Muscle layer of duodenum (tissue), 2 donors: ENCODE measurements at regions not wholly inside any gene's neighbourhood (a gene's known extent, or its start where the extent isn't known, plus 50 kb on each side); places are given as distances from the start of the nearest gene placed in this dataset.
"Not testable (repeated sequence)": the region's sequence is repeated elsewhere in the genome, so short reads cannot be mapped to it uniquely, and the experiment has no call there.

Experiments used
- H3K27ac ChIP-seq: one replicate; pipeline ENCODE4 v1.7.0; 2013; ENCODE audit warnings: mild to moderate bottlenecking, low read length
- H3K27me3 ChIP-seq: one replicate; pipeline ENCODE4 v1.7.0; 2013; ENCODE audit warnings: low read depth, mild to moderate bottlenecking, control low read depth, low read length
- H3K36me3 ChIP-seq, 2 donors: one replicate each; pipeline ENCODE4 v1.7.0; 2013; ENCODE audit warnings: low read length in 2 of 2, control low read depth in 1 of 2, mild to moderate bottlenecking in 1 of 2; ENCODE audit not compliant: insufficient read depth in 2 of 2, control insufficient read depth in 1 of 2
- H3K4me1 ChIP-seq, 2 donors: one replicate each; pipeline ENCODE4 v1.7.0; 2013; ENCODE audit warnings: low read length in 2 of 2, mild to moderate bottlenecking in 2 of 2, control low read depth in 1 of 2, moderate library complexity in 1 of 2; ENCODE audit not compliant: insufficient read depth in 2 of 2, control insufficient read depth in 1 of 2
- H3K4me3 ChIP-seq, 2 donors: one replicate each; pipeline ENCODE4 v1.7.0; 2013; ENCODE audit warnings: low read length in 2 of 2, low read depth in 1 of 2, mild to moderate bottlenecking in 1 of 2
- H3K9me3 ChIP-seq, 2 donors: one replicate each; pipeline ENCODE4 v1.7.0; 2013; ENCODE audit warnings: low read length in 2 of 2, control low read depth in 1 of 2, mild to moderate bottlenecking in 1 of 2; ENCODE audit not compliant: control insufficient read depth in 1 of 2
- donor health status: healthy.

DNA sequence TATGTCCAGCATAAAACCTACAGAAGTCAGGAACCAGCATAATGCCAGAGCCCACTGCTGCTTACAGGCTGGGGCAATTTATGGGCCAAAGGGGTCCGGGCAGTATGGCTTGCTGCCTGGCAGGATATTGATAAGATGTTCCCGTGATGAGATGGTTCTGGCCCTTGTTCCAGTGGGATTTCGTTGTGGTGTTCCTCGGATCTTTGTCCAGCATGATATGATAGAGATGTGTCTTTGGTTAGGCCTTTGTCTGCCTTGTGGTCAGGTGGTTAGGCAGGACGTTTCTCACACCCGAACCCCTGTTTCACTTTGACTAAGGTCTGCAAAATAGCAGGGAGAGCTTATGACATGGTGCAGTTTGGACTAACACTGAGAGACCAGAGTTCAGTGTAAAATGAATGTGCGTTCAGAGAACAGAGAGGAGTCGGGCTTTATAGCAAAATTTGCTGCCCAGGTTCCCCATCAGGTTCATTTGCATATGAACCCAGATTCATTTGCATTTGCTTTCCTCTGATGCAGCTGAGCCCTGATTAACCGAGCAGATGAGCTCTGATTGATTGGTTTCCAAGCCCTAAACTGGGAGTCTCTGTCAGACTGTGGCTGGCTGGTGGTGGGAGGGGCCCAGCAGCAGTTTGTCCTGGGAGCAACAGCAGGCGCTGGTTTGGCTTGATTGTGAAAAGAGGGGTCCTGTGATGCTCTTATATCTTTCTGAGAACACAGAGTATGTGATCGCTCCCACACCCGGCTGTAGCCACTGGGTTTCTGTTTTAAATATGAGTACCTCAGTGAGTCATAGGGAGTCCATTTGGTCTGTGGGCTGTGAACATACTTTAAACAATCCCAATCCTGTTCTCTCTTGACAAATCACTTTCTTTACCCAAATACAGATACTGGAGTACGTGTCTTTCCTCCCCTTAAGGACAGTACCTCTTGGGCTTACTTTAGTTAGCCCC is 156.3 kb upstream of the PZP start:
- Histone ChIP-seq H3K27me3 (no peaks in the 10 kb centered on the region), H3K27ac (no peak overlapping the region), H3K4me3 (no peak overlapping the region)

GRCh38 chr12:9363145-9363544 is 154.9 kb upstream of the PZP start:
- H3K27ac ChIP-seq, result no peak overlapping the region
- H3K4me1 ChIP-seq, result peaks cover 0 to 9% of the 10 kb centered on the region in 2 donors
- H3K4me3 ChIP-seq, result no peak overlapping the region
- no peaks in the 10 kb centered on the region for H3K27me3 ChIP-seq
- H3K36me3 ChIP-seq, result peaks cover 0 to 3% of the 10 kb centered on the region in 2 donors
- no peaks in the 10 kb centered on the region for H3K9me3 ChIP-seq

More for the DNA sequence above, 156.3 kb upstream of the PZP start:
- H3K36me3 ChIP-seq, result peaks cover 0 to 3% of the 10 kb centered on the region in 2 donors
- peaks cover 0 to 9% of the 10 kb centered on the region in 2 donors for H3K4me1 ChIP-seq
- no peaks in the 10 kb centered on the region for H3K9me3 ChIP-seq

DNA sequence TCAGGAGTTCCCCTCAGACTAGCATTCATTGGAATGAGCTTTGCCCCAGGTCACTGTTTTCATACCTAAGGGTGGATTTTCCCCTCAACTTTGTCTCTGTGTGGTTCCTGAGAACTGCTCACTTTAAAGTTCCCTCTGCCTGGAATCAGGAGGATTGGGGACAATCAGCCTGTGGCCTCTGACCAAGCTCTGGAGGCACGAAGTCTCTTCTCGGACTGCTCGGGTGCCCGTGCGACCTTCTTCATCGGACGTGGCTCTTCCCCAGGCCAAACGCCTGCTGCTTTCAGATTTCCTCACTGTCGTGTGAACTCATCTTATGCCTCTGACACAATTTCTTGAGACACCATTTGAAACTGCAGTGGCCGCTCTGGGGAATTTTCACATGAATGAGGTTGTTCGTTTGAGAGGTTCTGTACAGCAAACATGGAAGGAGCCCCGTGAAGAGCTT is 153.7 kb upstream of the PZP start:
- H3K36me3 ChIP-seq, result peaks cover 0 to 3% of the 10 kb centered on the region in 2 donors
- no peak overlapping the region for H3K27ac ChIP-seq
- peaks cover 0 to 9% of the 10 kb centered on the region in 2 donors for H3K4me1 ChIP-seq
- no peaks in the 10 kb centered on the region for H3K27me3 ChIP-seq
- H3K9me3 ChIP-seq, result no peaks in the 10 kb centered on the region
- no peak overlapping the region for H3K4me3 ChIP-seq

DNA sequence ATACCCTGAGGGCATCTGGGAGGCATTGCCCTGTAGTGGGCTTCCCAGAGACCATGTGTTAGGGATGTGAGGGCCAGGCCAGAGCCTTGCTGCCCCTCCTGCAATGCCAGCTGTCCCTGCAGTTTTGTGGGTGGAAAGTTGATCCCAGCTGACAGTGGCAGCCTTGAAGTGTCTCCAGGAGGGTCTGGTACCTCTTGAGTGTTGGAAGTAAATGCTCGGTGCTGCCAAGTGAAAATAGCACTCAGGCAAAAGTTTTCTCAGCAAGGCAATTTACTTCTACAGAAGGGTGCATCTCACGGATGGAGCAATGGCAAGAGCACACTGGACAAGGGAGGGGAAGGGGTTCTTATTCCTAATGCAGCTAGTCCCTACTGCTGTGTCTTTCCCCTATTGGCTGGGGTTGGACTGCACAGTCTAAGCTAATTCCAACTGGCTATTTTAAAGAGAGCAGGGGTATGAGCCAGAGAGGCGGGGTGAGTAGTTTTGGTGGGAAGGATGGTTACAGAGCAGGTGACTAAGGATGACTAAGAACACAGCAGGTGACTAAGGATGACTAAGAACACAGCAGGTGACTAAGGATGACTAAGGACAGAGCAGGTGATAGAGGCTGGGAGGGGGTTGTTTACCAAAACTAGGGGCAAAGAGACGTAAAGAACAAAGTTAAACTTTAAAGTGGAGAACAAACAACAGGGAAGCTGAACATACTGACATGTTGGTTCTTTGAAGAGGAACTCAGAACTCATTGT is 146.0 kb upstream of the PZP start:
- not testable (repeated sequence) for H3K36me3 ChIP-seq, H3K27me3 ChIP-seq, H3K4me1 ChIP-seq, H3K27ac ChIP-seq
- Histone ChIP-seq H3K4me3 (peak overlapping the region in 1 of 2 donors; percentile 40), H3K9me3 (peaks cover 3 to 19% of the 10 kb centered on the region in 2 donors)

GRCh38 chr12:9351136-9351535 is 142.9 kb upstream of the PZP start:
- peaks cover 3 to 19% of the 10 kb centered on the region in 2 donors for H3K9me3 ChIP-seq
- H3K4me1 ChIP-seq, result peaks cover 0 to 3% of the 10 kb centered on the region in 2 donors
- no peak overlapping the region for H3K27ac ChIP-seq
- no peaks in the 10 kb centered on the region for H3K36me3 ChIP-seq
- H3K27me3 ChIP-seq, result no peaks in the 10 kb centered on the region
- no peak overlapping the region for H3K4me3 ChIP-seq

GRCh38 chr12:9349888-9350885 is 142.0 kb upstream of the PZP start:
- Histone ChIP-seq H3K4me1 (peaks cover 0 to 3% of the 10 kb centered on the region in 2 donors), H3K27me3 (no peaks in the 10 kb centered on the region), H3K27ac (no peak overlapping the region), H3K9me3 (peaks cover 3 to 19% of the 10 kb centered on the region in 2 donors), H3K36me3 (no peaks in the 10 kb centered on the region), H3K4me3 (no peak overlapping the region)

DNA sequence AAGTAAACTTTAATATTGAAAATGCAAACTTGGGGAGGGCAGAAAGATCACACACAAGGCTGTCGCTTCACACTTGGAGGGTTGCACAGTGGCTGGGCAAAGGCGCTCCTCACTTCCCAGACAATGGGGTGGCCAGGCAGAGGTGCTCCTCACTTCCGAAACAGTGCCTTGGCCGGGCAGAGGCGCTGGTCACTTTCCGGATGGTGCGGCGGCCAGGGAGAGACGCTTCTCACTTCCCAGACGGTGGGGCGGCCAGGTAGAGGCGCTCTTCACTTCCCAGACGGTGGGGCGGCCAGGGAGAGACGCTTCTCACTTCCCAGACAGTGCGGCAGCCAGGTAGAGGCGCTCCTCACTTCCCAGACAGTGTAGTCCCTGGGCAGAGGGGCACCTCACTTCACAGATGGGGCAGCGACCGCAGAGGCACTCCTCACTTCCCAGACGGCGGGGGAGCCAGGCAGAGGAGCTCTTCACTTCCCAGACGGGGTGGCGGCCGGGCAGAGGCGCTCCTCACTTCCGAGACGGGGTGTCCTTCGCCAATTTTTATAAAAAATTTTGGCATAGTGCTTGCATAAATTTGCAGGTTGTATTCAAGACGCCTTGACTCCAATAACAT is 140.8 kb upstream of the PZP start:
- no peaks in the 10 kb centered on the region for H3K36me3 ChIP-seq
- no peak overlapping the region for H3K27ac ChIP-seq
- no peaks in the 10 kb centered on the region for H3K27me3 ChIP-seq
- H3K4me1 ChIP-seq, result peaks cover 0 to 3% of the 10 kb centered on the region in 2 donors
- H3K4me3 ChIP-seq, result no peak overlapping the region
- peaks cover 3 to 18% of the 10 kb centered on the region in 2 donors for H3K9me3 ChIP-seq

GRCh38 chr12:9347328-9348127 is 139.3 kb upstream of the PZP start:
- Histone ChIP-seq H3K27ac (no peak overlapping the region), H3K9me3 (peaks cover 0 to 4% of the 10 kb centered on the region in 2 donors), H3K36me3 (no peaks in the 10 kb centered on the region), H3K27me3 (no peaks in the 10 kb centered on the region), H3K4me3 (no peak overlapping the region), H3K4me1 (peaks cover 0 to 3% of the 10 kb centered on the region in 2 donors)

GRCh38 chr12:9346866-9347327 is 138.7 kb upstream of the PZP start:
- Histone ChIP-seq H3K27me3 (no peaks in the 10 kb centered on the region), H3K4me1 (peaks cover 0 to 3% of the 10 kb centered on the region in 2 donors), H3K27ac (no peak overlapping the region), H3K36me3 (no peaks in the 10 kb centered on the region), H3K4me3 (no peak overlapping the region), H3K9me3 (no peaks in the 10 kb centered on the region)

DNA sequence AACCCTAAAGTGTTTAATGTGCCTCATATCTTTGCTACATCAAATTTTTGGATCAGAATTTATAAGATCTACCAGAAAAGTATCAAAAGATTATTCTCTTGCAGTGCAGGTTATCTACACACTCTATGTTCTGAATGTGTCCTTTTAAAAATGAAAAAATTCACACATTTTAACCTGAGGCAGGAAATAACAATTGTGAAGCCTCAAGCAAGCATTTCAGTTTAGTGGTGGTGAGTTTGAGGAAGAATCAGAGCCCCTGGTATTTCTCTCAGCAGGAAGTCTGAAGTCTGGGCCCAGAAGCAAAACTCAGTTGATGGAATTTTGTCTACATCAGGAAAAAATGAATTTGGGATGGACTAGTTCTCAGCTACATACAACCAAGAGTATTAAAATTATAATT is 137.0 kb upstream of the PZP start:
- H3K4me3 ChIP-seq, result no peak overlapping the region
- no peaks in the 10 kb centered on the region for H3K27me3 ChIP-seq
- no peak overlapping the region for H3K27ac ChIP-seq
- no peaks in the 10 kb centered on the region for H3K36me3 ChIP-seq
- H3K9me3 ChIP-seq, result no peaks in the 10 kb centered on the region
- no peaks in the 10 kb centered on the region for H3K4me1 ChIP-seq
